Ascending aorta (tissue), 2 donors: ENCODE measurements at regions not wholly inside any gene's neighbourhood (a gene's known extent, or its start where the extent isn't known, plus 50 kb on each side); places are given as distances from the start of the nearest gene placed in this dataset.

ENCODE experiments used
- DNase-seq, 2 donors: peaks; one replicate each; pipeline ENCODE4 v3.0.0-alpha.2; 2019; ENCODE audit warnings: low spot score in 2 of 2
- H3K27ac ChIP-seq, 2 donors: fragments of 200-600 bp; sonication (generic); one replicate each; pipeline ENCODE4 v1.5.1; 2016 to 2017; ENCODE audit warnings: mild to moderate bottlenecking in 1 of 2
- H3K27me3 ChIP-seq: fragments of 200-600 bp; sonication (generic); one replicate; pipeline ENCODE4 v1.5.1; 2017
- H3K36me3 ChIP-seq, 2 donors: fragments of 200-600 bp; sonication (generic); one replicate each; pipeline ENCODE4 v1.5.1; 2016
- H3K4me1 ChIP-seq, 2 donors: fragments of 200-600 bp; sonication (generic); one replicate each; pipeline ENCODE4 v1.5.1; 2016 to 2017; ENCODE audit warnings: mild to moderate bottlenecking in 1 of 2
- H3K4me3 ChIP-seq, 2 donors: fragments of 200-600 bp; sonication (generic); one replicate each; pipeline ENCODE4 v1.5.1; 2016 to 2017; ENCODE audit warnings: mild to moderate bottlenecking in 1 of 2
- H3K9me3 ChIP-seq, 2 donors: fragments of 200-600 bp; sonication (generic); one replicate each; pipeline ENCODE4 v1.5.1; 2016
- intact Hi-C: fragments of 100-400 bp; cut with DNase I; formaldehyde crosslinking; loops from one replicate; pipeline ENCODE4 v1.15.1; 2023
- TF ChIP-seq, protein P1 (sequence below), 3 experiments: fragments of 200-600 bp in 2 of 3; fragments of 450-650 bp in 1 of 3; sonication (generic) in 2 of 3; IDR thresholded peaks; one replicate each; pipeline ENCODE4 v1.5.1; 2016 to 2019; ENCODE audit warnings: antibody characterized with exemption in 3 of 3, mild to moderate bottlenecking in 1 of 3, moderate library complexity in 1 of 3

DNA sequence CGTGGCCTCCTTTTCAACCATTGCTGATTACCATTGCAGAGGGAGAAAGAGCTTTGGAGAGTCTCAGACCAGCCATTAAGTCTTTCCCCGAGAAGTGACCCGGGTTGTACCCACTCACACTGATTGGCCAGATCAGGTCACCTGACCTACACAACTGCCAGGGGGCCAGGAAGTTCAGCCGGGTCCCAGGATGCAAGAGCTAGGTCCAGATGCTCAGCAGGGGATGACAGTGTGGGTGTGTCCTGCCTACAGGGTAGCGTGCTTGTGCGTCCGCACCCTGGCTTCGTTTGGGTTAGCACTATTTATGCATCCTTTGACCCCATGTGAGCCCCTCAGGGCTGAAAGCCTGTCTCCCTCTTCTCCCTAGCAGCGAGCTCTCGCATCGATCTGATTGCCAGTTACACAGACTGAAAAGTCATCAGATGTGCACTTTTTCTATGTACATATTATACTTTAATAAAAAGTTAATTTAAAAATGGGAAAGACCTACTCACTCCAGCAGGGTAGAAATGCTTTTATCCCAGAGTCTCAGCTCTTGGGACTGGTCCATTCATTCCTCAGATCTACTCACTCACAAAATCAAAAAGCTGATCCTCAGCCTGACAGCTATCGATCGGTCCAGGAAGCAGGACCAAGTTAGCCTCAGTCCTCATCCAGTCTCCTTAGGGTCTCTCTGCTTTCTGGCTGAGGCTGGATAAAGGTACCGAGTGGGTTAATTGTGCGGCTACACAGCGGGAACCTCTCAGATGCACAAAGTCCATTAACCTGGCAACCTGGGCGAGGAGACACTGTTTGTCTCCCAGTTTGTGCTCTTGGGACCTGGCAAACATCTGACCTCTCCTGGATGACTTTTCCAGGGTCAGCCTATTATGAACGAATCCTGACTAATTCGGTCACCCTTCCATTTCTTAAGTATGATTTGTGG, 68.0 kb downstream of the SERPINA3 start:
- Histone ChIP-seq H3K27me3 (no peaks in the 10 kb centered on the region), H3K4me3 (no peak overlapping the region), H3K4me1 (no peaks in the 10 kb centered on the region), H3K9me3 (no peaks in the 10 kb centered on the region), H3K27ac (no peak overlapping the region), H3K36me3 (no peaks in the 10 kb centered on the region)
- DNase-seq: peak in 1 of 2 donors; percentile 39
- TF ChIP-seq, protein P1, sequence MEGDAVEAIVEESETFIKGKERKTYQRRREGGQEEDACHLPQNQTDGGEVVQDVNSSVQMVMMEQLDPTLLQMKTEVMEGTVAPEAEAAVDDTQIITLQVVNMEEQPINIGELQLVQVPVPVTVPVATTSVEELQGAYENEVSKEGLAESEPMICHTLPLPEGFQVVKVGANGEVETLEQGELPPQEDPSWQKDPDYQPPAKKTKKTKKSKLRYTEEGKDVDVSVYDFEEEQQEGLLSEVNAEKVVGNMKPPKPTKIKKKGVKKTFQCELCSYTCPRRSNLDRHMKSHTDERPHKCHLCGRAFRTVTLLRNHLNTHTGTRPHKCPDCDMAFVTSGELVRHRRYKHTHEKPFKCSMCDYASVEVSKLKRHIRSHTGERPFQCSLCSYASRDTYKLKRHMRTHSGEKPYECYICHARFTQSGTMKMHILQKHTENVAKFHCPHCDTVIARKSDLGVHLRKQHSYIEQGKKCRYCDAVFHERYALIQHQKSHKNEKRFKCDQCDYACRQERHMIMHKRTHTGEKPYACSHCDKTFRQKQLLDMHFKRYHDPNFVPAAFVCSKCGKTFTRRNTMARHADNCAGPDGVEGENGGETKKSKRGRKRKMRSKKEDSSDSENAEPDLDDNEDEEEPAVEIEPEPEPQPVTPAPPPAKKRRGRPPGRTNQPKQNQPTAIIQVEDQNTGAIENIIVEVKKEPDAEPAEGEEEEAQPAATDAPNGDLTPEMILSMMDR (IDR thresholded peaks at IDR 0.05): no peak
- intact Hi-C loops: no loop called here

DNA sequence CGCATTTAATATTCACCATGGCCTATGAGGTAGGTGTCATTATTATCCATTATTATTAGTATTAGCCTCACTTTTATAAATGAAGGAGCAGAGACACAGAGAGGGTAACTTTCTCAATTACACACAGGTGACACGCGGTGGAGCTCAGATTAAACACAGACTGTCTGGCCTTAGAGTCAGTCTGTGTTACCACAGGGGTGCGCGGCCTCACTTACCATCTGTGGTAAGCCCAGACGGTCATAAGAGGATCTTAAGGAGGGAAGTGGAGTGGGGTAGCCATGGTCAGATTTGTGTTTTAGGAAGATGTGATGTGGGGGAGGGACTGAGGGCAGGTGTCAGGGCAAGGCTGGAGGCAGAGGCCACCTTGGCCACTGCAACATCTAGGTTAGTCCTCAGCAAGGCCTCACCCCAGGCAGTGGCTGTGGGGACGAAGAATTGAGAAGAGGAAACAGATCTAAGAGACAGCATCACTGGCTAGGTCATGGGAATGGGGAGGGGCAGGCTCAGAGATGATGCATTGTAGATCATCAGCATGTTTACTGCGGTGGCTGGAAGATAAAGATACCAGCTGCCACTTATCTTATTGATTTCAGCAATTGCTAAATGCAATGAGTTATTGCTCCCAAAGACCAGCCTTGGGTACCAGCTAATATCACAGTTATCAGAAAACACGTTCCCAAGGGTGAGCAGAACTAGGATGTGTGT, 67.1 kb downstream of the SERPINA3 start:
- peak in 1 of 2 donors; percentile 41 for DNase-seq
- H3K27me3 ChIP-seq: no peaks in the 10 kb centered on the region

DNA sequence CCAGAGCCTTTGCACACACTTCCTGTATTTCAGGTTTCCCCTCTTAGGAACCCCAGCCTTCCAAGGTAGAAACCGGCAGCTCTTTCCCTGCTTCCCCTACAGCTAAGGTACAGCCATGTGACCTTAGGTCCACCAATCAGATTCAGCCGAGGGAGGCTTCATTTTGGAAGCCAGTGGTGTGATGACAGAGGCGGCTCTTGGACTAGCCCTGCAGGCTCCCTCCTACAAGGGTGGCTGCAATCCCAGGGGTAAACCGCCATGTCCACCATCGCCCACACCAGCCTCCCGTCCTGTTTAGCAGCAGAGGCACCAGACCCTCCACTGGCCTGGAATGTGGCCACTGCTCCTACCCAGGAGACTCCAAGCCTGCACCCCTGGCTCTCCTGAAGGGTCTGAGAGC, 65.6 kb downstream of the SERPINA3 start:
- Histone ChIP-seq H3K27ac (no peak overlapping the region), H3K9me3 (no peaks in the 10 kb centered on the region), H3K4me3 (no peak overlapping the region), H3K36me3 (no peaks in the 10 kb centered on the region), H3K27me3 (no peaks in the 10 kb centered on the region), H3K4me1 (no peaks in the 10 kb centered on the region)
- TF ChIP-seq, protein P1 (IDR thresholded peaks at IDR 0.05): no peak
- intact Hi-C loops: no loop called here
- DNase-seq: peak in 1 of 2 donors; percentile 31

More for the DNA sequence above, 67.1 kb downstream of the SERPINA3 start:
- H3K4me3 ChIP-seq: no peak overlapping the region
- TF ChIP-seq, protein P1 (IDR thresholded peaks at IDR 0.05): no peak
- H3K9me3 ChIP-seq: no peaks in the 10 kb centered on the region
- intact Hi-C loops: no loop called here
- no peaks in the 10 kb centered on the region for H3K4me1 ChIP-seq
- no peak overlapping the region for H3K27ac ChIP-seq
- H3K36me3 ChIP-seq: no peaks in the 10 kb centered on the region

DNA sequence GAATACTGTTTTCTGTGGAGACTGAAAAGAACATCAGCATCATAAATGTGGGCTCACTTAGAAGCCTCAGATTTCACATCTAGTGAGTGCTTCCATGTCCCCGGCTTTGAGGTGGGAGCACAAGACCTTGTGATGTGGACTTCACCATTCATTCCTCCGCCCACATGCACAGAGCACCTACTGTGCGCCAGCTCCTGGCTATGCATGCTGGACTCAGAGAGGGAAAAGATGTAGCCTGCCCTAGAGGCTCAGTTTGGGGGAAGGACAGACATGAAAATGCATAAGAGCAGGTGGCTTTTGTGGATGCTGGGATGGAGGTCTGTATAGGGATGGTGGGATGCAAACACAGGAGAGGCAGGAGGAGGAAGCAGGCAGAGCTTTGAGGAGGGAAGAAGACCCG, 65.0 kb downstream of the SERPINA3 start:
- intact Hi-C loops: no loop called here
- Histone ChIP-seq H3K27ac (no peak overlapping the region), H3K36me3 (no peaks in the 10 kb centered on the region), H3K4me1 (no peaks in the 10 kb centered on the region), H3K27me3 (no peaks in the 10 kb centered on the region), H3K9me3 (no peaks in the 10 kb centered on the region), H3K4me3 (no peak overlapping the region)
- peak in 1 of 2 donors; percentile 56 for DNase-seq
- TF ChIP-seq, protein P1 (IDR thresholded peaks at IDR 0.05): no peak

DNA sequence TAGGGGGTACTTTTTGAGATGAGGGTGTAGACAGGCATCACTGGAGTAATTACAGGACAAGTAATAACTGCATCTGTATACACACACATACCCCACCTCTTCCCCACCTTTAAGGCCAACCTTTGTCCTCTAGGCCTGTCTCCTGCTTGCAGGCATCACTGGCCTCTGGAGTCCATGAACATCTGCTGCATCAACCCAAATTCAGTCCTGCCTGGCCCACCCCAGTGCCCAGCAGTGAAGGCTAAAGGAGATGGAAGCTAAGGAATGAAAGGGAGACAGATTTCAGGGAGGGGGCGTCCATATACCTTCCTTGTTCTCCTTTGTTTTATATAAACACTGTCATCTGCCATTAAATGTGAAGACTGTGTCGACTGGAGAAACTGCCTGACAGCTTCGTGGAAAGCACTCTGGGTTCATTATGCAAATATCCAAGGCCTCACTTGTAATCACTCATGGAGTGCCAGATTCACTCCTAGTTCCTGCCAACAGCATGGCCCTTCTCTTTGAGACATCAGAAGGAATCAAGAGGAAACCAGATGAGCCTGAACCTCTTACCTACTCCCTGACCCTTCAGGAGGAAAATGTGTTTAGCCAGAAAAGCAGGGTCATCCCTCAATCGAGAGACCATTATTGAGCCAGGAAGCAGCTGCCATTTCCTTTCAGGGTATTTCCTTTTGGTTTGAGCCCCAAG, 64.4 kb downstream of the SERPINA3 start:
- no peaks in the 10 kb centered on the region for H3K27me3 ChIP-seq
- TF ChIP-seq, protein P1 (IDR thresholded peaks at IDR 0.05): no peak

More for the DNA sequence above, 64.4 kb downstream of the SERPINA3 start:
- Histone ChIP-seq H3K9me3 (no peaks in the 10 kb centered on the region), H3K27ac (no peak overlapping the region), H3K4me1 (no peaks in the 10 kb centered on the region), H3K4me3 (no peak overlapping the region), H3K36me3 (no peaks in the 10 kb centered on the region)
- intact Hi-C loops: no loop called here
- no peak for DNase-seq
